Head of caudate nucleus (tissue), 42 donors: ENCODE measurements at regions not wholly inside any gene's neighbourhood (a gene's known extent, or its start where the extent isn't known, plus 50 kb on each side); places are given as distances from the start of the nearest gene placed in this dataset.

Experiments
- DNase-seq, 42 donors: peaks; one replicate each; pipeline versions ENCODE4 v3.0.0 to v3.0.0-alpha.2; 2020 to 2021; ENCODE audit warnings: mixed read lengths in 7 of 42
- intact Hi-C: fragments of 100-400 bp; cut with DNase I; formaldehyde crosslinking; loops from one replicate; pipeline ENCODE4 v1.15.0; 2022

DNA sequence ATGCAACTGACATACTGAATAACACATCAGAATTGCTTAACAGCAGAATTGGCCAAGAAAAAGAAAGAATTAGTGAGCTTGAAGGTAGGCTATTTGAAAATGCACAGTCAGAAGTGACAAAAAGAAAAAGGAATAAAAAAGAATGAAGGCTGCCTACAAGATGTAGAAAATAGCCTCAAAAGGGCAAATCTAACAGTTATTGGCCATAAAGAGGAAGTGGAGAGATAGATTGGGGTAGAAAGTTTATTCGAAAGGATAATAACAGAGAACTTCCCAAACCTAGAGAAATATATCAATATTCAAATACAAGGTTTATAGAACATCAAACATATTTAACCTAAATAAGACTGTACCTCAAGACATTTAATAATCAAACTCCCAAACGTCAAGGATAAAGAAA, 67.5 kb downstream of the ATP6V1G3 start:
- no peak for DNase-seq
- intact Hi-C loops = no loop called here

DNA sequence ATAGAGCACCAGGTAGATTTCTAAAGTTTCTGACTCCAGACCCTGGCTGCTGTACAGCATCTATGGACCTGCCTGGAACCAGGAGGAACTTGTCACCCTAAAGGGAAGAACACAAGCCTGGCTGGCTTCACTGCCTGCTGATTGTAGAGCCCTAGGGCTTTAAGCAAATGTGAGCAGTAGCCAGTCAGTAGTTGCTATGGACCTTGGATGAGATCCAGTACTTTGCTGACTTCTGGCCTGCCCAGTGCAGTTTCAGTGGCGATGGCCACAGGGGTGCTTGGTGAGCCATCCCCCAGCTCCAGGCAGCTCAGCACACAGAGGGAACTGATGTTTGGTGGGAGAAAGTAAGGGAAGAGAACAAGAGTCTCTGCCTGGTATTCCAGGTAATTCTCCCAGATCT, 68.4 kb downstream of the ATP6V1G3 start:
- DNase-seq = no peak
- intact Hi-C loops = no loop called here

DNA sequence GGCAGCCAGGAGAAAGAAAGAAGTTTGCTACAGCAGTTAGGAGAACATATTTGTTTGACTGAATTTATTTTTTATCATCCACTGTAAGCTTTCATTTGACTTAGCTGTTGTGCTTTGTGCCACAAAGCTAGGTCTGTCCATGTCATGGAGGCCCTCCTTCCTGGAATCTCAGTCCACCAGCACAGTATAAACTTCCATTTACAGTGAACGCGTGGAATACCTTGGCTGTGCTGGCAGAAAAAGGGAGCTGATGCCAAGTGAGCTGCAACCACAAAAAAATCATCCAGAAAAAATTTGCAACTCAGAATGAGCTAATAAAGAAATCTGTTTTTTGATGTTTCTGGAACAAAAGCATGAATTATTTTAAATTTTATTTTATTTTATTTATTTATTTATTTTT, 72.6 kb downstream of the ATP6V1G3 start:
- DNase-seq = no peak
- intact Hi-C loops = no loop called here

DNA sequence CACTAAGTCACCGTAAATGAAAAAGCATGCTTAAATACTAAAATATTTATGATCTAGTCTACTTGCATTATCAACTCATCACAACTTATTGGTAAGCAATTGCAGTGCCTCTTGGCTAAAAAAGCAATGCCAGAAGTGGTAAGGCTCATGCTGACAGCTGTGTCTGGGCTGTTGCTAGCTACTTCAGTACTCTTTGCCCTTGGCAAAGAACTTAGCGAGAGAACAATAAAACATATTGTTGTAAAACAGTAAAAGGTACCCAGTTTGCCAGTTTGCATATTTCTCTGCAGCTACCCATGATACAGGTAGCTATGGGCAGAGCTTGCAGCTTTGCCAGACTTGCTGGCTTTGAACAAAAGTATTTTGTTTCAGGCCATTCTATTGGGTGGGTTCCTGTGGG, 73.1 kb downstream of the ATP6V1G3 start:
- no peak for DNase-seq
- intact Hi-C loops = no loop called here

DNA sequence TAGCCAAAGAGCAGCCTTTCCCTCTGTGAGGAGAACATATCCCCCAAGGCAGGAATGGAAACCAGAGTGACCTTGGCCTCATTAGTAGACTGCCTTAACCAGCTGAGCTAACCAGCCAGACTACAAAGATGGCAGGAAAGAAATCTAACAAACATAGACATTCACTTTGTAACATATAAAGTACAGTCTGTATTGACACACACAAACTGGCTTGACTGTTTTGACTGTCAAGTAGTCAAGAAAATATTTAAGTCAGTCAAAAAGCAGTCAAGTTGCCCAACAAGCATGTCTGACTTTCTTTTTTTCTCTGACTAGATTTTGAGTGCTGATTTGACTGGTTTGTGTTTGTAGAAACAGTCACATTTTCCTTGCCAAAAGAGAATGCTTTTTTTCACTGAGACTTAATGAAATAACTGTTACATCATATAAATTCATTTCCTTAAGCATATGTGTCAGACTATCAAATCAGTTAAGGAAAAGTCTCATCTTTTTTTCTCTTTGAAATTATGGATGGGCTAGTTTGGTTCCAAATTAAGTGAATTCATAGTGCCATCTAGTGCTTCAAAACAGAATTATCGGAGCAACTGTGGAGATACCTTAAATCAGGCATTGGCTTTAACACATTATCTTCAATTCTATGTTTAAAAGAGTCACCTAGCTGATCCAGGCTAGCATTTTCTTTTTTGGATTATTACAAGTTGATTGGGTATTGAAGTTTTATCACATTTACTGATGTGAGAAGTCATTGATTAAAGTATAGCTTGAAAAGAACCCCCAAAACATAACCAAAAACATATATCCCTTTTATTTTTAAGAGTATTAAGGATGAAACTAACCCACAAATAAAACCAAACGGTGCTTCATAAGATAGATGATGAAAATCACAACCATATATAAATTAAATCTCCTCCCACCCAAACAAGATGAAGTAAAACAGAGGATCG, 75.0 kb downstream of the ATP6V1G3 start:
- peak in 1 of 42 donors; percentile 32 for DNase-seq
- intact Hi-C loops = no loop called here

DNA sequence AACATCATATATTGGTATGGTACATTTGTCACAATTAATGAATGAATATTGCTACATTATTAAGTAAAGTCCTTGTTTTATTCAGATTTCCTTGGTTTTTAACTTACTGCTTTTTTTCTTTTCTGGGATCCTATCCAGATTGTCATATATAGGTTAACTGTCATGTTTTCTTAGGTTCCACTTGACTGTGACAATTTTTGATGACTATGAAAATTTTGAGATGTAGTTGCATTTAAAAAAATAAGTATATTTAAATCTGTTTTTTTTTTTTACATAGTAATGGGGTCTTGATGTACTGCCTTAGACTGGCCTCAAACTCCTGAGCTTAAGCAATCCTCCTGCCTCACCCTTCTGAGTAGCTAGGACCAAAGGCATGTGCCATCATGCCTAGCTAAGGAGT, 76.8 kb downstream of the ATP6V1G3 start:
- intact Hi-C loops = no loop called here
- DNase-seq = no peak

DNA sequence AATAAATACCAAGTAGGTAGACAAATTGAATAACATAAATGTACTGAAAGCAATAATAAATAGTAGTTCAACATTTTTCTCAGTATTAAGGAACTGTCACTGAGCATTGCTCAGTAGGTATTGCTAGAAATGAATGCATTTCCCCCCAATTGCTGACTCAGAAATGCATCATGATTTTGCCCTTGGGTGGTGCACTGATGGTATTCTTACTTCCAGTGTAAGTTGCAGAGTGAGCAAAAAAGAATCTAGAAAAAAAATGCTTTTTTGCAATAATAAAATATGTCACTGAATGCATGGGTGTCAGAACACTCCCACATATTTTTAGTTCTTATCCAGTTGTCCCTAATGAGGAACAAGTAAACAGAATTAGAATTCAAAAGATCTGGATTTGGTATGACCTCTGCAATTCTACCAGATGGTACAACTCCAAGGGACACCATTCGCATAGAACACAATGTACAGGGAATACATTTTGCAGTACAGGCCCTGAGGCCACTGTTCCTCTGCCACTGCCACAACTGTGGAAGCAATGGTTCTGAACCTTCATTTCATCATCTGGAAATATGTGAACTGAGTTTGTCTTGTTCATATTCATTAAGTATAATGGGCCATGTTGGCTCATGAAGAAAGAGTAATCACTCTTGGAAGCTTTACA, 78.0 kb downstream of the ATP6V1G3 start:
- DNase-seq = no peak
- intact Hi-C loops = no loop called here

DNA sequence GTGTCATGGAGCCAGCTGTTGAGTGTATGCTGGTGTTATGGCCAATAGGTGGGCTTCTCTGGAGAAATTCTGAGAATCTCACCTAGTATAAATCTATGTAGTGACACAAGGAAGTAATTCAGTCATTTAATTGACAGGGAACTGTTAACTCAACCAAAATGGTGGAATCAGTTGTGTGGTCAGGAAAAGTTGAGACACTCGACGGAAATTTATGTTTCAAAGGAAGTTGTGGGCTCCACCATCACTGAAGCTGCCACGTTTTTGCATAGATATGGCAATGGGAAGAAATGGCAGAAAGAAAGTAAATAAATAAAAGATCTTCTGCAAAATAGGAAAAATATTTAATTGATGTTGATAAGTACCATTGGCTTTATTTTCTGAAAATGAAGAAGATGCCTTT, 84.5 kb downstream of the ATP6V1G3 start:
- DNase-seq = no peak
- intact Hi-C loops = no loop called here

DNA sequence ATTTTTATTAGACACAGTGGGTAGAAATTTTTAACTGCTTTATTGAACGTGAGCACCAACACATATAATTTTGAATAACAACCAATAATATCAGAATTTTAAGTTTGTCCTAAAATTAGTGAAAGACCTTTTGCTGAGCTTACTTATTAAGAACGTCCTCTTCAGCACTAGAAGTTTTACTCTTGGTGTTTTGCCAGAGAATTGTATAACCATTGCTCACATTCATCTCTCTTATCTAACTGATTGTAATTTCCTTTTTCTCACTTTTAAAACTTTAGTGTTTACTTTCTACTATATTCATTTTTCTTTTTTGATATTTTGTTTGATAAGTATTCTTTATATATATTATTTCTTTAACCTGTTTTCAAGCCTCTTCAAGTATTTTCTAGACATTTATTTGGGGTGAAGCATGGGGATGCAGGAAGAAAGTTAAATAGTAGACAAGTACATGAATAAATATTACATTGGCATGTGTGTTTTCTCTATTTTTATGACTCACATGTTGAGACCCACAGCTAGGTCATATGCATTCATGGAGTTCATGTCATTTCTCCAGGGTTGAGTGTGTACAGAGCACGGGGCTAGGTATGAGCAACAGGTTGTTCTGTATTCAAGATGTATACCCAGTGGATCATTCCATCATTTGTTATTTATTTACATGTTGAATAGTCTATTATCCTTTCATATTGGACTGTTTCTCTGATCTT, 90.6 kb downstream of the ATP6V1G3 start:
- intact Hi-C loops = no loop called here
- no peak for DNase-seq

DNA sequence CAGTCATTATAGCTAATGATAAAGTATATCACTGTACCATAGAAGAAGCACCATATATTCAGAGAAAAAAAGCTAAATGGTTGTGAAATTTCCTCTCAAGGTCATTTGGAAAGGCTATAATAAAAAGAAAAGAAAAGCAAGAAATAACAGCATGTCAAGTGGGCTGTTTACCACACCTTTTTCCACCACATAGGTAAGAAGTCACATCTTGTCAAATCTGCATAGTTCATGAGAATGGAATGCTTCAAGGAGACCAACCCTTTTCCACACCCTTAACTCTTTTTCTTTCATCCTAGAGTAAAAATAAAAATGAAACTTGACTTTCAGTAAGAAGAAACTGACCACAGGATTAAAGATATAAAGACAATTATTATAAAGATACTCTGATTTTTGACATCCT, 91.2 kb downstream of the ATP6V1G3 start:
- intact Hi-C loops = no loop called here
- no peak for DNase-seq

DNA sequence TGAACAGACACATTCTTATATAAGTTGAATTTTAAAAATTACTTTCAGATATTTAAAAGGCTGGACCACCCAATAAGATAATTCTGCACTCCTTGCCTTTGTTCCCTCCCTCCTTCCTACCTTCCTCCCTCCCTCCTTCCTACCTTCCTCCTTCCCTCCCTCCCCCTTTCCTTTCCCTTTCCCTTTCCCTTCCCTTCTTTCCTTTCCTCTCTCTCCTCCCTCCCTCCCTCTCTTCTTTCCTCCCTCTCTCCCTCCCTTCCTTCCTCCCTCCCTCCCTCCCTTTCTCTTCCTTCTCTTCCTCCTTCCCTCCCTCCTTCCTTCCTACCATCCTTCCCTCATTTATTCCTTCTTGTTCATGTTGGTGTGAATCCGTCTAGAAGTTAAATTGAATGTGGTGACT, 93.0 kb downstream of the ATP6V1G3 start:
- DNase-seq = no peak
- intact Hi-C loops = no loop called here

DNA sequence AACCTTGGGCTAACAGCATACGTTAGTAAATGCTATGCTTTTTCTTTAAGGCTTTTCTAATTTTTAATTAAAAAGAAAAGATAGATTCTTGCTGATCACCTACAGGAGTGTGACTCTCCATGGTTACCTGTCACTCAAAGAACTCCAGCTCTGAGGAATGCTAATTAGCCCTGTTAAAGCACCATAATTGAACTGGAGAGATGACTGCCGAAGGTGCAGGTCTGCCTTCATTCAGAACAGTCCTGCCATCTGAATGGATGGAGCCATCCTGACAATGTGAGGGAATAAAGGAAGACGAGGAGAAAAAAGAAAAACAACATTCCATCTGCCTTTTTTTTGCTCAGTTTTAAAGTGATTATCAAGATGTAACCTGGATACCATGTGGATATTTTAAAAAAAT, 94.6 kb downstream of the ATP6V1G3 start:
- intact Hi-C loops = no loop called here
- DNase-seq = no peak

DNA sequence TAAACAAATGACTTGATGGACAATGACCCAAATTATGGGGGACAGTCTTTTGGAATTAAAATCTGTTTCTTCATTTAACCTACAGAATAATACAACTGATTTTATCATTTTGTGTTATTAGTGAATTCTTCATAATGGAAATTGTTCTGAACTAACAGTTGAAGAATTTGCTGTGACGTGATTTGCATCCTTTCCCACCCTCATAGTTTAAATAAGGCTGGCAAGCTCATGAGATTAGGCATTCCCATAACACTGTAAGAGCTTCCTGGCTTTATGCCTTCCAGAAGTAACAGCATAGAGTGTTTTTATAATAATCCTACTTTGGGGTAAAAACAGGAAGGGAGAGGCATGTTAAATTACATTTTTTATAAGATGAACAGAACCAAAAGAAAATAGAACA, 95.7 kb downstream of the ATP6V1G3 start:
- intact Hi-C loops = no loop called here
- no peak for DNase-seq

DNA sequence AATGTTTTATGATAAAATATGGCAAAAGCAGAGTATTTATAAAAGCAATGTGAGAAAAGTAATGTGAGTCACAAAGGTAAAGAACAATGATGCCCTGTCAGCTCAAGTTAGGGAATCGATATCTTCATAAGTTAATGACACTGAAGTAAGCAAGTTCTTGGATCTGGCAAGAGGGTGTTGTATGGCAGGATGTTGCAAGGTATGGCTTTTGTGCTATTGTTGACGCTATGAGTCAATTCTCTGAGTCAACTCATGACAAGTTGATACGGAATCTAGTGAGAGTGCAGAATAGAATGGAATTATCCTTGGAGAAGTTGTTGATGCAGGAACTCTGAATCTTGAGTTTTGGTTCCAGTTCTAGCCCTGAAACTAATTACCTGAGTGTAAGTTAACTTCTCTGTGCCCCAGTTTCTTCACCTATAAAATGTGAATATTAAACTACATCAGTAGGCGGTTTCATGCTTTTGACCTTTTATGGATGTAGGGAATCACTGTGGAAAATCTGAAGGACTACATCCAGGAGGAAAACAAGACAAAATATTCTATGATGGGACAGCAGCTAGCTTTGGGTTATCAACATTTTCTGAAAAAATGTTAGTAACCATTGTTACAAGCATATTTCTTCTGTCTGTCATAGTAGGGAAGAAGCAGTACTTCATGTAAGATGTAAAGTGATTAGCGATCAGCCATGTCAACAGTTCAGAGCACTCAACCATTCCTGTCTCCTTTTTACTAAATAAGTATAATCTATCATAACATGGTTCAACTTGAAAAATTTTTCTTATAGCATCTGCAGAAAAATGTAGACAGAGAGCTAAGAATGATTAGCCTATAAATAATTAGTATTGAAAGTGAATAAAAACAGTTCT, 96.9 kb downstream of the ATP6V1G3 start:
- DNase-seq = no peak
- intact Hi-C loops = no loop called here

DNA sequence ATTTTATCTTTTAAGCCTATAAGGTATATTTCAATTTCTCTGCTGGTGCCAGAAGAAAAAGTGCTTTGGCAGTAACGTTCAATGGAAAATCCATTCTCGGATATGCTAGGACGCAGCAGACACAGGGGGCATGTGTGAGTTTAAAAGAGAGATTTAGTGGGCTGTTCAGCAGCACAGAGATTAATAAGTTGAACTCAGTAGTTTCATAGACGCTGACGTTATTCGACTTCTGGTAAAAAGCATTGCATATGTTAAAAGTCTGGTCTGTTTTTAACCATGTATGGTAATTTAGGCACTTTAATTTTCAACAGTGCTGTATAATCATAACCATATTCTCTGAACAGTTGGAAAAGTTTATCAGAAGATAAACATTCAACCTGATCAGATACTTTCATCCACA, 99.6 kb downstream of the ATP6V1G3 start:
- DNase-seq = no peak

DNA sequence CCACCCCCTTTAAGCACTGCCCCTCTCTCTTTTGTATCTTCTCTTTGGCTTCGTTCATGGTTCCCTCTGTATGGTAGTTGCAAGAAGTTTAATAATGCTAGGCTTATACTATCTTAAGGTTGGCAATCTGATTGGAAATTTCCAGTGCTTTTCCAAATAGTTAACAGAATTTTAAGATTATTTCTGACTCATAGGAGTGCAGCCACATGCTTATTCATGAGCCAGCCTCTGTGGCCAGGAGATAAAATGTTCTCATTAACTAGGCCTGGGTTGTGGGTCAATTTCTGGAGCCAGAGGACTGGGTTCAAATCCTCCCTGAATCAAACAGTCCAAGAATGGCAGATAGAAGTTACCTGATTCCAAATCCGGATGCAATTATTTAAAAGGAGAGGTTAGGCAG, 103.1 kb downstream of the ATP6V1G3 start:
- no peak for DNase-seq
- intact Hi-C loops = no loop called here

More for the DNA sequence above, 99.6 kb downstream of the ATP6V1G3 start:
- intact Hi-C loops = no loop called here

DNA sequence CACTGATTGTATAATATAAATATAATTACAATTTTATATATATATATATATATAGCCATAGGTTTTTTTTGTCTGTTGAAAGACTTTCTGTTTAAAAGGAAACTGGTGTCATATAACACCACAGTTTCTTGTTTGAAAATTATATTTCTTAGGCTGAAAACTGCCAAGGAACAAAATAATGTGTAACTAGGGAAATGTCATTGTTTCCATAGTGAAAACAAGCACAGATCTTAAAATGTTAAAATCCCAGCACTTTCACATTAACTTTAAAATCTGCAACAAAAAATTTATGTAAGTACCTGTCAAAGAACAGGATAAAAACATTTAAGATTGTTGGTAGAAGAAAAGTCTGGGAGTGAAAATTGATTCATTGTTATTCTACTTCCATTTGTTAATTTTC, 104.2 kb downstream of the ATP6V1G3 start:
- intact Hi-C loops = no loop called here
- DNase-seq = no peak

DNA sequence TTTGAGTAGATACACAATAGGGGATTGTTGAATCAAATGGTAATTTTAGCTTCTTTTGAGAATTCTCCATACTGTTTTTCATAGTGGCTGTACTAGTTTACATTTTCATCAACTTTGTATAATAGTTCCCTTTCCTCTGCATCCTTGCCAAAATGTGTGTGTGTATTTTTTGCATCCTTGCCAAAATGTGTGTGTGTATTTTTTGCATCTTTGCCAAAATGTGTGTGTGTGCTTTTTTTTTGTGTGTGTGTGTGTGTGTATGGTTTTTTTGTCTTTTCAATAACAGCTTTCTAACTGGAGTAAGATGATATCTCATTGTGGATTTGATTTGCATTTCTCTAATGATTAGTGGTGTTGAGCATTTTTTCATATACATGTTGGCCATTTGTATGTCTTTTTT, 105.4 kb downstream of the ATP6V1G3 start:
- no peak for DNase-seq

DNA sequence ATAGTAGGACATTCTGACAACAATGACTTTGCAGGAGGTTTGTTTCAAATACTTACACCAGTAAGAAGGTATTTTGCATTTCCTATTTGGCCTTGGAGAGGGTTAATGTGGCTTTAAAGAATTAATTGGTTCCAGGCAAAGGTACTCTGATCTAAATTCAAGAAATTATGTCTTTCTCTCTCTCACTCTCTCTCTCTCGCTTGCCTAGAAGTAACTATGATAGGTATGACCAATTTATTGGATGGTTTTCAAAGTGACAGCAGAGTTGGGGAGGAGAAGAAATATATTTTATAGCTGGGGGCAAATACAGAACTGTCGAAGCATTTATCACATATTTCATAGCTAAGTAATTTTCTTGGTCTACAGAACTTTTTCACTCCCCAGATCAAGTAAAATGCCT, 116.0 kb downstream of the ATP6V1G3 start:
- no peak for DNase-seq
- intact Hi-C loops = no loop called here

More for the DNA sequence above, 105.4 kb downstream of the ATP6V1G3 start:
- intact Hi-C loops = no loop called here
